ENCODE measurements at regions not wholly inside any gene's neighbourhood (a gene's known extent, or its start where the extent isn't known, plus 50 kb on each side); places are given as distances from the start of the nearest gene placed in this dataset.

- intact Hi-C loops (cut with DNase I; ENCODE audit: low total_unique reads), result no loop called here
These were observed 415.8 kb upstream of the ZEB2 start for GRCh38 chr2:144935736-144936135.

DNA sequence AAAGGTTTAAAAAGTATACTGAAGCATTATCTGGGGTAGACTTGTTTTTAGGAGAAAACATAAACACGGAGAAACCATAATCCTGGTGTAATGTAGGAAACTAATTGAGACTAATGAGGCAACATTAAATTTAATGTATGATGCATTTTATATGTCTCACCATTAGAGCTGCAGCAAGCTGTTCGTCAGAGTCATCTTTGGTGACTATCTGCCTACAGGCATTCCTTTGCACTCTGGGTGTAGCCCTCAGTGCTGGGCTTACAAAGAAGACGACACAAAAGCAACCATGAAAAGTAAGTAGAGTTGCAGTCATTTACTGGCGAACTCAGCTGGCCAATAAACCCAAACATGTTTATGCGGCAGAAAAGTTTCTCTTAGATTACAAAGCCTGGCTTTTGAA, 415.3 kb upstream of the ZEB2 start:
- intact Hi-C loops (cut with DNase I; ENCODE audit: low total_unique reads), result no loop called here
- H3K27ac ChIP-seq, result no peak overlapping the region
- no peaks in the 10 kb centered on the region for H3K9me3 ChIP-seq
- TF ChIP-seq, protein P1, sequence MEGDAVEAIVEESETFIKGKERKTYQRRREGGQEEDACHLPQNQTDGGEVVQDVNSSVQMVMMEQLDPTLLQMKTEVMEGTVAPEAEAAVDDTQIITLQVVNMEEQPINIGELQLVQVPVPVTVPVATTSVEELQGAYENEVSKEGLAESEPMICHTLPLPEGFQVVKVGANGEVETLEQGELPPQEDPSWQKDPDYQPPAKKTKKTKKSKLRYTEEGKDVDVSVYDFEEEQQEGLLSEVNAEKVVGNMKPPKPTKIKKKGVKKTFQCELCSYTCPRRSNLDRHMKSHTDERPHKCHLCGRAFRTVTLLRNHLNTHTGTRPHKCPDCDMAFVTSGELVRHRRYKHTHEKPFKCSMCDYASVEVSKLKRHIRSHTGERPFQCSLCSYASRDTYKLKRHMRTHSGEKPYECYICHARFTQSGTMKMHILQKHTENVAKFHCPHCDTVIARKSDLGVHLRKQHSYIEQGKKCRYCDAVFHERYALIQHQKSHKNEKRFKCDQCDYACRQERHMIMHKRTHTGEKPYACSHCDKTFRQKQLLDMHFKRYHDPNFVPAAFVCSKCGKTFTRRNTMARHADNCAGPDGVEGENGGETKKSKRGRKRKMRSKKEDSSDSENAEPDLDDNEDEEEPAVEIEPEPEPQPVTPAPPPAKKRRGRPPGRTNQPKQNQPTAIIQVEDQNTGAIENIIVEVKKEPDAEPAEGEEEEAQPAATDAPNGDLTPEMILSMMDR (IDR thresholded peaks at IDR 0.05), result no peak
- TF ChIP-seq POLR2AphosphoS5 (IDR thresholded peaks at IDR 0.05), result no peak
- TF ChIP-seq POLR2A (IDR thresholded peaks at IDR 0.05), result no peak
- no peak for DNase-seq (ENCODE audit: low spot score in 2 of 2)
- H3K4me1 ChIP-seq, result no peaks in the 10 kb centered on the region
- no peaks in the 10 kb centered on the region for H3K27me3 ChIP-seq
- no peak overlapping the region for H3K4me3 ChIP-seq
- H3K36me3 ChIP-seq, result no peaks in the 10 kb centered on the region

More at GRCh38 chr2:144935736-144936135, 415.8 kb upstream of the ZEB2 start:
- no peak for DNase-seq (ENCODE audit: low spot score in 2 of 2)
- Histone ChIP-seq H3K36me3 (no peaks in the 10 kb centered on the region), H3K27ac (no peak overlapping the region), H3K9me3 (no peaks in the 10 kb centered on the region), H3K4me3 (no peak overlapping the region), H3K4me1 (no peaks in the 10 kb centered on the region), H3K27me3 (no peaks in the 10 kb centered on the region)
- TF ChIP-seq, protein P1 (IDR thresholded peaks at IDR 0.05), result no peak
- TF ChIP-seq POLR2A (IDR thresholded peaks at IDR 0.05) (no peak), POLR2AphosphoS5 (IDR thresholded peaks at IDR 0.05) (no peak)

GRCh38 chr2:144931960-144932359, 412.0 kb upstream of the ZEB2 start:
- intact Hi-C loops (cut with DNase I; ENCODE audit: low total_unique reads), result no loop called here
- Histone ChIP-seq H3K4me1 (no peaks in the 10 kb centered on the region), H3K27me3 (no peaks in the 10 kb centered on the region), H3K9me3 (peaks cover 0 to 15% of the 10 kb centered on the region in 2 donors), H3K36me3 (no peaks in the 10 kb centered on the region), H3K27ac (no peak overlapping the region), H3K4me3 (no peak overlapping the region)
- no peak for DNase-seq (ENCODE audit: low spot score in 2 of 2)
- TF ChIP-seq, protein P1 (IDR thresholded peaks at IDR 0.05), result no peak
- TF ChIP-seq POLR2A (IDR thresholded peaks at IDR 0.05) (no peak), POLR2AphosphoS5 (IDR thresholded peaks at IDR 0.05) (no peak)

DNA sequence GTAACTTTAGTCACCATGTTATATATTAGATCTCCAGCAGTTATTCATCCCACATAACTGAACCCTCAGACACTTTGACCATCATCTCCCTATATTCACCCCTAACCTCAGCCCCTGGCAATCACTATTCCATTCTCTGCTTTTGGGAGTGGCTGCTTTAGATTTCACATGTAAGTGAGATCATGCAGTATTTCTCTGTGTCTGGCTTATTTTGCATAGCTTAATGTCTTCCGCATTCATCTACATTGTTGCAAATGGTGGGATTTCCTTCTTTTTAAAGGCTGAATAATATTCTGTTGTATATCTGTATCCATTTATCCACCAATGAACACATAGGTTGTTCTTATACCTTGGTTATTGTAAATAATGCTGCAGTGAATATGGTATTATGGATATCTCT, 411.6 kb upstream of the ZEB2 start:
- no peaks in the 10 kb centered on the region for H3K27me3 ChIP-seq
- no peaks in the 10 kb centered on the region for H3K36me3 ChIP-seq
- no peak for DNase-seq (ENCODE audit: low spot score in 2 of 2)
- no peak for TF ChIP-seq POLR2AphosphoS5 (IDR thresholded peaks at IDR 0.05)
- TF ChIP-seq, protein P1 (IDR thresholded peaks at IDR 0.05), result no peak
- H3K4me1 ChIP-seq, result no peaks in the 10 kb centered on the region
- H3K4me3 ChIP-seq, result no peak overlapping the region
- no peak overlapping the region for H3K27ac ChIP-seq
- intact Hi-C loops (cut with DNase I; ENCODE audit: low total_unique reads), result no loop called here
- H3K9me3 ChIP-seq, result peaks cover 0 to 16% of the 10 kb centered on the region in 2 donors

- Histone ChIP-seq H3K9me3 (peaks cover 0 to 23% of the 10 kb centered on the region in 2 donors), H3K4me1 (no peaks in the 10 kb centered on the region), H3K4me3 (no peak overlapping the region), H3K27me3 (no peaks in the 10 kb centered on the region), H3K27ac (no peak overlapping the region), H3K36me3 (no peaks in the 10 kb centered on the region)
- TF ChIP-seq POLR2A (IDR thresholded peaks at IDR 0.05) (no peak), POLR2AphosphoS5 (IDR thresholded peaks at IDR 0.05) (no peak)
- TF ChIP-seq, protein P1 (IDR thresholded peaks at IDR 0.05), result no peak
- intact Hi-C loops (cut with DNase I; ENCODE audit: low total_unique reads), result no loop called here
- no peak for DNase-seq (ENCODE audit: low spot score in 2 of 2)
These were observed 407.5 kb upstream of the ZEB2 start for GRCh38 chr2:144927429-144927828.
